ENCODE measurements at regions not wholly inside any gene's neighbourhood (a gene's known extent, or its start where the extent isn't known, plus 50 kb on each side); places are given as distances from the start of the nearest gene placed in this dataset.

GRCh38 chrX:150310417-150310816 is 52.7 kb upstream of the MAMLD1 start:
- RAD21 ChIA-PET (ENCODE audit: unreplicated experiment) = no interaction called here
- TF ChIP-seq POU2F2 (IDR thresholded peaks at IDR 0.05; ENCODE audit: borderline replicate concordance, low read depth, low read length) = no peak
- TF ChIP-seq NRF1 (conservative IDR thresholded peaks at IDR 0.05; ENCODE audit: low read depth, low read length) = no peak
- TF ChIP-seq MXI1 (IDR thresholded peaks at IDR 0.05; ENCODE audit: low read depth, low read length) = no peak
- no peak for TF ChIP-seq ESRRA (IDR thresholded peaks at IDR 0.05; ENCODE audit: low read length)
- no peak for TF ChIP-seq RAD21 (IDR thresholded peaks at IDR 0.05; ENCODE audit: insufficient read depth, low read depth, low read length)
- TF ChIP-seq TCF3 (IDR thresholded peaks at IDR 0.05; ENCODE audit: borderline replicate concordance, insufficient read depth, low read depth, low read length) = no peak
- TF ChIP-seq BCL3 (IDR thresholded peaks at IDR 0.05; ENCODE audit: borderline replicate concordance, insufficient read depth, low read depth, low read length, poor library complexity, severe bottlenecking) = no peak
- TF ChIP-seq NFXL1 (IDR thresholded peaks at IDR 0.05; ENCODE audit: borderline replicate concordance) = no peak
- TF ChIP-seq HCFC1 (IDR thresholded peaks at IDR 0.05; ENCODE audit: low read length) = no peak
- TF ChIP-seq SUZ12 (IDR thresholded peaks at IDR 0.05; ENCODE audit: unreplicated experiment) = no peak
- TF ChIP-seq SPI1 (IDR thresholded peaks at IDR 0.05; ENCODE audit: borderline replicate concordance, insufficient read depth, low read depth, low read length) = no peak
- TF ChIP-seq SP1 (IDR thresholded peaks at IDR 0.05; ENCODE audit: low read depth, low read length) = no peak
- TF ChIP-seq CHD2 (IDR thresholded peaks at IDR 0.05; ENCODE audit: borderline replicate concordance, low read depth, low read length) = no peak
- TF ChIP-seq, protein P1, sequence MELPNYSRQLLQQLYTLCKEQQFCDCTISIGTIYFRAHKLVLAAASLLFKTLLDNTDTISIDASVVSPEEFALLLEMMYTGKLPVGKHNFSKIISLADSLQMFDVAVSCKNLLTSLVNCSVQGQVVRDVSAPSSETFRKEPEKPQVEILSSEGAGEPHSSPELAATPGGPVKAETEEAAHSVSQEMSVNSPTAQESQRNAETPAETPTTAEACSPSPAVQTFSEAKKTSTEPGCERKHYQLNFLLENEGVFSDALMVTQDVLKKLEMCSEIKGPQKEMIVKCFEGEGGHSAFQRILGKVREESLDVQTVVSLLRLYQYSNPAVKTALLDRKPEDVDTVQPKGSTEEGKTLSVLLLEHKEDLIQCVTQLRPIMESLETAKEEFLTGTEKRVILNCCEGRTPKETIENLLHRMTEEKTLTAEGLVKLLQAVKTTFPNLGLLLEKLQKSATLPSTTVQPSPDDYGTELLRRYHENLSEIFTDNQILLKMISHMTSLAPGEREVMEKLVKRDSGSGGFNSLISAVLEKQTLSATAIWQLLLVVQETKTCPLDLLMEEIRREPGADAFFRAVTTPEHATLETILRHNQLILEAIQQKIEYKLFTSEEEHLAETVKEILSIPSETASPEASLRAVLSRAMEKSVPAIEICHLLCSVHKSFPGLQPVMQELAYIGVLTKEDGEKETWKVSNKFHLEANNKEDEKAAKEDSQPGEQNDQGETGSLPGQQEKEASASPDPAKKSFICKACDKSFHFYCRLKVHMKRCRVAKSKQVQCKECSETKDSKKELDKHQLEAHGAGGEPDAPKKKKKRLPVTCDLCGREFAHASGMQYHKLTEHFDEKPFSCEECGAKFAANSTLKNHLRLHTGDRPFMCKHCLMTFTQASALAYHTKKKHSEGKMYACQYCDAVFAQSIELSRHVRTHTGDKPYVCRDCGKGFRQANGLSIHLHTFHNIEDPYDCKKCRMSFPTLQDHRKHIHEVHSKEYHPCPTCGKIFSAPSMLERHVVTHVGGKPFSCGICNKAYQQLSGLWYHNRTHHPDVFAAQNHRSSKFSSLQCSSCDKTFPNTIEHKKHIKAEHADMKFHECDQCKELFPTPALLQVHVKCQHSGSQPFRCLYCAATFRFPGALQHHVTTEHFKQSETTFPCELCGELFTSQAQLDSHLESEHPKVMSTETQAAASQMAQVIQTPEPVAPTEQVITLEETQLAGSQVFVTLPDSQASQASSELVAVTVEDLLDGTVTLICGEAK (IDR thresholded peaks at IDR 0.05; ENCODE audit: borderline replicate concordance) = no peak
- TF ChIP-seq SUPT20H (IDR thresholded peaks at IDR 0.05; ENCODE audit: borderline replicate concordance, control insufficient read depth, low read depth, low read length) = no peak
- ATAC-seq = no peak
- no peak for FAIRE-seq
- Histone ChIP-seq H3K9ac (ENCODE audit: control insufficient read depth, insufficient read depth, low read length) (no peak overlapping the region), H3K4me3 (no peak overlapping the region), H3K4me1 (ENCODE audit: control insufficient read depth, insufficient read depth, low read length) (no peaks in the 10 kb centered on the region), H3K36me3 (ENCODE audit: control insufficient read depth in 2 of 2, insufficient read depth in 2 of 2, low read length in 1 of 2) (no peaks in the 10 kb centered on the region), H3K79me2 (ENCODE audit: control insufficient read depth, insufficient read depth, low read length) (no peaks in the 10 kb centered on the region), H4K20me1 (ENCODE audit: control insufficient read depth, insufficient read depth) (no peaks in the 10 kb centered on the region), H3K27ac (ENCODE audit: control insufficient read depth, insufficient read depth) (no peak overlapping the region), H2AFZ (ENCODE audit: control insufficient read depth, low read depth, low read length) (no peak overlapping the region), H3K27me3 (replicated peaks in 1 of 2; ENCODE audit: control insufficient read depth in 2 of 2, insufficient read depth in 2 of 2, low read length in 1 of 2) (no peaks in the 10 kb centered on the region; a peak in 2 of 4 replicates), H3K9me3 (replicated peaks; ENCODE audit: control insufficient read depth, insufficient read depth, low read length) (no peaks in the 10 kb centered on the region), H3K4me2 (ENCODE audit: control insufficient read depth, insufficient read depth) (no peak overlapping the region)
- 29% methylated on average over 4 of the region's 4 CpGs for WGBS (ENCODE audit: insufficient coverage, insufficient replicate concordance, low lambda C conversion rate, missing lambda C conversion rate)
- no TSS peak for BruUV-seq (replicated peaks)
- intact Hi-C loops (cut with micrococcal nuclease; ENCODE audit: unreplicated experiment) (no loop called here), in situ Hi-C loops (cut with MboI) (no loop called here)
- SMC1A ChIA-PET (ENCODE audit: uncharacterized antibody, unreplicated experiment) = no interaction called here
- DNase-seq (ENCODE audit: low read depth, low spot score) = no peak
- POLR2A ChIA-PET = no interaction called here
- CTCF ChIA-PET = no interaction called here
